H9 (cell line): ENCODE measurements at regions not wholly inside any gene's neighbourhood (a gene's known extent, or its start where the extent isn't known, plus 50 kb on each side); places are given as distances from the start of the nearest gene placed in this dataset.

Experiments used
- DNase-seq: peaks from one replicate; pipeline ENCODE4 v3.0.0-alpha.2; 2017
- H2AFZ ChIP-seq: one replicate; pipeline ENCODE4 v1.6.1; 2013; ENCODE audit warnings: mild to moderate bottlenecking, low read length, control low read depth, moderate library complexity
- H2AK5ac ChIP-seq: 2 replicates; pipeline ENCODE4 v1.6.1; 2013; ENCODE audit warnings: low read length, control low read depth, mixed read lengths; ENCODE audit not compliant: insufficient read length
- H2BK120ac ChIP-seq: one replicate; pipeline ENCODE4 v1.6.1; 2013; ENCODE audit warnings: low read depth, mild to moderate bottlenecking, low read length, control low read depth, inconsistent platforms; ENCODE audit not compliant: poor library complexity, severe bottlenecking
- H2BK12ac ChIP-seq: 2 replicates; pipeline ENCODE4 v1.6.1; 2013; ENCODE audit warnings: low read length, control low read depth, mixed read lengths, low read depth; ENCODE audit not compliant: insufficient read length
- H2BK15ac ChIP-seq: 2 replicates; pipeline ENCODE4 v1.6.1; 2013; ENCODE audit warnings: low read depth, low read length, control low read depth
- H2BK20ac ChIP-seq: one replicate; pipeline ENCODE4 v1.6.1; 2013; ENCODE audit warnings: low read depth, mild to moderate bottlenecking, low read length, control low read depth, inconsistent platforms; ENCODE audit not compliant: poor library complexity, severe bottlenecking
- H2BK5ac ChIP-seq: 2 replicates; pipeline ENCODE4 v1.6.1; 2013; ENCODE audit warnings: low read length, control low read depth, mixed read lengths; ENCODE audit not compliant: insufficient read length
- H3K14ac ChIP-seq: 2 replicates; pipeline ENCODE4 v1.6.1; 2013; ENCODE audit warnings: low read length, control low read depth; ENCODE audit not compliant: insufficient read depth
- H3K18ac ChIP-seq: 2 replicates; pipeline ENCODE4 v1.6.1; 2013; ENCODE audit warnings: low read depth, mild to moderate bottlenecking, mixed read lengths, low read length, control low read depth; ENCODE audit not compliant: insufficient read length
- H3K23ac ChIP-seq: 2 replicates; pipeline ENCODE4 v1.6.1; 2013; ENCODE audit warnings: low read length, control low read depth, mixed read lengths, low read depth; ENCODE audit not compliant: insufficient read length
- H3K23me2 ChIP-seq: 2 replicates; pipeline ENCODE4 v1.6.1; 2013; ENCODE audit warnings: low read depth, mild to moderate bottlenecking, mixed read lengths, low read length, control low read depth; ENCODE audit not compliant: insufficient read length, poor library complexity, severe bottlenecking
- H3K27ac ChIP-seq: 2 replicates; pipeline ENCODE4 v1.5.1; 2013; ENCODE audit warnings: low read length, control low read depth, mixed read lengths, low read depth; ENCODE audit not compliant: insufficient read length
- H3K27me3 ChIP-seq: 2 replicates; pipeline ENCODE4 v1.6.1; 2013; ENCODE audit warnings: low read length, control low read depth, inconsistent platforms; ENCODE audit not compliant: insufficient read depth
- H3K4ac ChIP-seq: 2 replicates; pipeline ENCODE4 v1.6.1; 2013; ENCODE audit warnings: low read depth, mild to moderate bottlenecking, control low read depth, inconsistent platforms, low read length, moderate library complexity
- H3K4me1 ChIP-seq: 2 replicates; pipeline ENCODE4 v1.6.1; 2013; ENCODE audit warnings: low read length, control low read depth, inconsistent platforms; ENCODE audit not compliant: insufficient read depth
- H3K4me2 ChIP-seq: 2 replicates; pipeline ENCODE4 v1.6.1; 2013; ENCODE audit warnings: low read length, control low read depth, mixed read lengths; ENCODE audit not compliant: insufficient read length, insufficient read depth
- H3K56ac ChIP-seq: 2 replicates; pipeline ENCODE4 v1.6.1; 2013; ENCODE audit warnings: low read depth, mild to moderate bottlenecking, mixed read lengths, low read length, control low read depth; ENCODE audit not compliant: insufficient read length
- H3K79me1 ChIP-seq: 2 replicates; pipeline ENCODE4 v1.6.1; 2013; ENCODE audit warnings: low read depth, mild to moderate bottlenecking, moderate library complexity, low read length, control low read depth, inconsistent platforms; ENCODE audit not compliant: insufficient read depth, poor library complexity, severe bottlenecking
- H3K79me2 ChIP-seq: 2 replicates; pipeline ENCODE4 v1.6.1; 2013; ENCODE audit warnings: low read length, control low read depth, inconsistent platforms; ENCODE audit not compliant: insufficient read depth
- H3K9ac ChIP-seq: 2 replicates; pipeline ENCODE4 v1.6.1; 2013; ENCODE audit warnings: low read length, control low read depth, mixed read lengths; ENCODE audit not compliant: insufficient read length; ENCODE audit errors: extremely low read depth
- H3K9me3 ChIP-seq: one replicate; pipeline ENCODE4 v1.6.1; 2013; ENCODE audit warnings: low read depth, low read length, inconsistent platforms; ENCODE audit not compliant: control insufficient read depth
- H3T11ph ChIP-seq: one replicate; pipeline ENCODE4 v1.6.1; 2013; ENCODE audit warnings: mild to moderate bottlenecking, low read length, control low read depth, inconsistent platforms
- H4K20me1 ChIP-seq: one replicate; pipeline ENCODE4 v1.6.1; 2013; ENCODE audit not compliant: control insufficient read depth, insufficient read length, insufficient read depth
- H4K5ac ChIP-seq: 2 replicates; pipeline ENCODE4 v1.6.1; 2013; ENCODE audit warnings: low read depth, mild to moderate bottlenecking, mixed read lengths, low read length, control low read depth; ENCODE audit not compliant: insufficient read length
- H4K8ac ChIP-seq: replicated peaks from 2 replicates; pipeline ENCODE4 v1.6.1; 2013; ENCODE audit warnings: low read length, control low read depth, mixed read lengths, low read depth; ENCODE audit not compliant: insufficient read length
- H4K91ac ChIP-seq: 2 replicates; pipeline ENCODE4 v1.6.1; 2013; ENCODE audit warnings: low read depth, mild to moderate bottlenecking, moderate library complexity, mixed read lengths, low read length, control low read depth; ENCODE audit not compliant: insufficient read length
- H3K27ac Mint-ChIP-seq, 3 experiments: 2 replicates in 2 of 3; 3 replicates in 1 of 3; pipeline ENCODE4 v1.8.0; 2020 to 2021; ENCODE audit warnings: mixed read lengths in 3 of 3, mild to moderate bottlenecking in 1 of 3, moderate library complexity in 1 of 3
- H3K27me3 Mint-ChIP-seq: 2 replicates; pipeline ENCODE4 v1.8.0; 2021; ENCODE audit warnings: low read depth, mild to moderate bottlenecking, moderate library complexity, mixed read lengths
- H3K36me3 Mint-ChIP-seq, 3 experiments: 2 replicates in 2 of 3; 3 replicates in 1 of 3; pipeline ENCODE4 v1.8.0; 2020 to 2021; ENCODE audit warnings: low read depth in 3 of 3, mixed read lengths in 3 of 3; ENCODE audit not compliant: insufficient read depth in 1 of 3
- H3K4me1 Mint-ChIP-seq, 2 experiments: 2 replicates each; pipeline ENCODE4 v1.8.0; 2020; ENCODE audit warnings: mixed read lengths in 2 of 2
- H3K4me3 Mint-ChIP-seq, 2 experiments: 2 replicates in 1 of 2; 3 replicates in 1 of 2; pipeline ENCODE4 v1.8.0; 2020 to 2021; ENCODE audit warnings: mild to moderate bottlenecking in 2 of 2, mixed read lengths in 2 of 2, moderate library complexity in 1 of 2
- H3K9me3 Mint-ChIP-seq, 2 experiments: 2 replicates in 1 of 2; 3 replicates in 1 of 2; pipeline ENCODE4 v1.8.0; 2020; ENCODE audit warnings: mild to moderate bottlenecking in 2 of 2, mixed read lengths in 2 of 2, moderate library complexity in 1 of 2
- WGBS: extraction: QIAGEN DNeasy Blood & Tissue Kit; methylation state at CpG from one replicate; pipeline ENCODE4 v1.1.7; 2013; ENCODE audit warnings: missing lambda C conversion rate, low lambda C conversion rate, mixed read lengths; ENCODE audit not compliant: insufficient read length; ENCODE audit errors: extremely low coverage; 5-methylcytosine and 5-hydroxymethylcytosine counted together
- TF ChIP-seq, protein P1 (sequence below): fragments of 200-600 bp; sonication (generic); conservative IDR thresholded peaks from 3 replicates; pipeline ENCODE4 v1.8.0; 2021; ENCODE audit warnings: antibody characterized with exemption, mild to moderate bottlenecking

- H4K8ac ChIP-seq: no peak overlapping the region
- H3K14ac ChIP-seq: no peak overlapping the region
- H2BK20ac ChIP-seq: no peak overlapping the region
- no peak overlapping the region for H4K91ac ChIP-seq
- H3K36me3 Mint-ChIP-seq: peaks cover 0 to 22% (median 16%) of the 10 kb centered on the region in 3 experiments; a peak in 6 of 7 replicates
- H4K20me1 ChIP-seq: no peaks in the 10 kb centered on the region
- H2AFZ ChIP-seq: no peak overlapping the region
- H3K4me2 ChIP-seq: no peak overlapping the region
- no peak overlapping the region for H3K9ac ChIP-seq
- peaks cover 12 to 13% of the 10 kb centered on the region in 2 experiments for H3K4me1 Mint-ChIP-seq
- peaks cover 21 to 27% of the 10 kb centered on the region in 2 experiments; a peak in 4 of 5 replicates for H3K9me3 Mint-ChIP-seq
- no peak overlapping the region for H3K4me3 Mint-ChIP-seq
- no peak overlapping the region for H3T11ph ChIP-seq
- no peaks in the 10 kb centered on the region for H3K4me1 ChIP-seq
- H3K27ac ChIP-seq: no peak overlapping the region
- DNase-seq: no peak
- no peak overlapping the region for H2BK15ac ChIP-seq
- H3K4ac ChIP-seq: no peak overlapping the region
- H2BK12ac ChIP-seq: no peak overlapping the region
- TF ChIP-seq, protein P1, sequence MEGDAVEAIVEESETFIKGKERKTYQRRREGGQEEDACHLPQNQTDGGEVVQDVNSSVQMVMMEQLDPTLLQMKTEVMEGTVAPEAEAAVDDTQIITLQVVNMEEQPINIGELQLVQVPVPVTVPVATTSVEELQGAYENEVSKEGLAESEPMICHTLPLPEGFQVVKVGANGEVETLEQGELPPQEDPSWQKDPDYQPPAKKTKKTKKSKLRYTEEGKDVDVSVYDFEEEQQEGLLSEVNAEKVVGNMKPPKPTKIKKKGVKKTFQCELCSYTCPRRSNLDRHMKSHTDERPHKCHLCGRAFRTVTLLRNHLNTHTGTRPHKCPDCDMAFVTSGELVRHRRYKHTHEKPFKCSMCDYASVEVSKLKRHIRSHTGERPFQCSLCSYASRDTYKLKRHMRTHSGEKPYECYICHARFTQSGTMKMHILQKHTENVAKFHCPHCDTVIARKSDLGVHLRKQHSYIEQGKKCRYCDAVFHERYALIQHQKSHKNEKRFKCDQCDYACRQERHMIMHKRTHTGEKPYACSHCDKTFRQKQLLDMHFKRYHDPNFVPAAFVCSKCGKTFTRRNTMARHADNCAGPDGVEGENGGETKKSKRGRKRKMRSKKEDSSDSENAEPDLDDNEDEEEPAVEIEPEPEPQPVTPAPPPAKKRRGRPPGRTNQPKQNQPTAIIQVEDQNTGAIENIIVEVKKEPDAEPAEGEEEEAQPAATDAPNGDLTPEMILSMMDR: no peak
- no peaks in the 10 kb centered on the region for H3K79me2 ChIP-seq
- H3K79me1 ChIP-seq: no peaks in the 10 kb centered on the region
- no peaks in the 10 kb centered on the region for H3K27me3 Mint-ChIP-seq
- H2BK5ac ChIP-seq: no peak overlapping the region
- H4K5ac ChIP-seq: no peak overlapping the region
- H3K23ac ChIP-seq: no peak overlapping the region
- no peak overlapping the region for H2AK5ac ChIP-seq
- H3K9me3 ChIP-seq: peaks cover 21% of the 10 kb centered on the region
- no peaks in the 10 kb centered on the region for H3K27me3 ChIP-seq
- H3K23me2 ChIP-seq: no peaks in the 10 kb centered on the region
- H3K27ac Mint-ChIP-seq: no peak overlapping the region
- H3K18ac ChIP-seq: no peak overlapping the region
- no peak overlapping the region for H3K56ac ChIP-seq
- no peak overlapping the region for H2BK120ac ChIP-seq
- no CpG with 5 or more reads among the region's 5 CpGs for WGBS
Measured at GRCh38 chr15:98326804-98327203, 321.5 kb upstream of the IGF1R start.
